Mesenchymal stem cell (in vitro differentiated cells and primary cell): ENCODE measurements at regions not wholly inside any gene's neighbourhood (a gene's known extent, or its start where the extent isn't known, plus 50 kb on each side); places are given as distances from the start of the nearest gene placed in this dataset.

ENCODE experiments used
- DNase-seq: peaks from one replicate; pipeline ENCODE4 v3.0.0-alpha.2; 2013
- H2AFZ ChIP-seq: one replicate; pipeline ENCODE4 v1.6.1; 2013; ENCODE audit warnings: low read depth, mild to moderate bottlenecking, control low read depth, inconsistent platforms, low read length, moderate library complexity
- H2AK5ac ChIP-seq: 2 replicates; pipeline ENCODE4 v1.6.1; 2013; ENCODE audit warnings: low read length, moderate library complexity, mild to moderate bottlenecking, inconsistent platforms; ENCODE audit not compliant: severe bottlenecking
- H2BK120ac ChIP-seq: one replicate; pipeline ENCODE4 v1.6.1; 2013; ENCODE audit warnings: low read depth, mild to moderate bottlenecking, inconsistent platforms, low read length, moderate library complexity
- H2BK12ac ChIP-seq, 2 experiments: one replicate each; pipeline ENCODE4 v1.6.1; 2013; ENCODE audit warnings: inconsistent platforms in 2 of 2, low read length in 2 of 2, mild to moderate bottlenecking in 2 of 2, moderate library complexity in 2 of 2, control low read depth in 1 of 2
- H2BK15ac ChIP-seq: one replicate; pipeline ENCODE4 v1.6.1; 2013; ENCODE audit warnings: mild to moderate bottlenecking, low read depth, inconsistent platforms; ENCODE audit not compliant: poor library complexity, severe bottlenecking
- H2BK5ac ChIP-seq: 2 replicates; pipeline ENCODE4 v1.6.1; 2013; ENCODE audit warnings: low read depth, mild to moderate bottlenecking, low read length, control low read depth, inconsistent platforms; ENCODE audit not compliant: poor library complexity, severe bottlenecking
- H3K14ac ChIP-seq, 2 experiments: one replicate each; pipeline ENCODE4 v1.6.1; 2013; ENCODE audit warnings: inconsistent platforms in 2 of 2, low read length in 2 of 2, control low read depth in 1 of 2, mild to moderate bottlenecking in 1 of 2, moderate library complexity in 1 of 2
- H3K18ac ChIP-seq, 2 experiments: one replicate each; pipeline ENCODE4 v1.6.1; 2013; ENCODE audit warnings: inconsistent platforms in 2 of 2, low read length in 2 of 2, control low read depth in 1 of 2, low read depth in 1 of 2, mild to moderate bottlenecking in 1 of 2
- H3K23ac ChIP-seq, 2 experiments: one replicate each; pipeline ENCODE4 v1.6.1; 2013; ENCODE audit warnings: inconsistent platforms in 2 of 2, low read length in 2 of 2, mild to moderate bottlenecking in 2 of 2, moderate library complexity in 2 of 2, control low read depth in 1 of 2
- H3K27ac ChIP-seq: 2 replicates; pipeline ENCODE4 v1.5.1; 2013; ENCODE audit warnings: mild to moderate bottlenecking, moderate library complexity, low read length, control low read depth, inconsistent platforms; ENCODE audit not compliant: poor library complexity, severe bottlenecking
- H3K27me3 ChIP-seq, 2 experiments: 2 replicates each; pipeline versions ENCODE4 v1.6.1 to v1.7.0; 2013; ENCODE audit warnings: low read length in 2 of 2, mild to moderate bottlenecking in 2 of 2, moderate library complexity in 2 of 2, control low read depth in 1 of 2, inconsistent platforms in 1 of 2; ENCODE audit not compliant: control insufficient read depth in 1 of 2, insufficient read depth in 1 of 2
- H3K36me3 ChIP-seq, 2 experiments: 2 replicates each; pipeline versions ENCODE4 v1.6.1 to v1.7.0; 2013; ENCODE audit warnings: low read length in 2 of 2, control low read depth in 1 of 2, inconsistent platforms in 1 of 2, low read depth in 1 of 2, mild to moderate bottlenecking in 1 of 2; ENCODE audit not compliant: insufficient read depth in 2 of 2, control insufficient read depth in 1 of 2
- H3K4ac ChIP-seq, 2 experiments: one replicate each; pipeline ENCODE4 v1.6.1; 2013; ENCODE audit warnings: inconsistent platforms in 2 of 2, low read length in 2 of 2, mild to moderate bottlenecking in 2 of 2, moderate library complexity in 2 of 2, control low read depth in 1 of 2, low read depth in 1 of 2
- H3K4me1 ChIP-seq: 2 replicates; pipeline ENCODE4 v1.6.1; 2013; ENCODE audit warnings: low read depth, low read length, control low read depth; ENCODE audit not compliant: control insufficient read depth, insufficient read depth
- H3K4me2 ChIP-seq: 2 replicates; pipeline ENCODE4 v1.6.1; 2013; ENCODE audit warnings: low read length, mild to moderate bottlenecking, inconsistent platforms; ENCODE audit not compliant: poor library complexity, severe bottlenecking
- H3K4me3 ChIP-seq, 2 experiments: 2 replicates each; pipeline versions ENCODE4 v1.5.1 to v1.7.0; 2013; ENCODE audit warnings: low read length in 2 of 2, mild to moderate bottlenecking in 2 of 2, control low read depth in 1 of 2, low read depth in 1 of 2; ENCODE audit not compliant: insufficient read depth in 1 of 2
- H3K79me1 ChIP-seq: replicated peaks from 2 replicates; pipeline ENCODE4 v1.6.1; 2013; ENCODE audit warnings: mild to moderate bottlenecking, control low read depth, low read length, inconsistent platforms; ENCODE audit not compliant: poor library complexity, severe bottlenecking
- H3K9ac ChIP-seq: 2 replicates; pipeline ENCODE4 v1.7.0; 2013; ENCODE audit warnings: mild to moderate bottlenecking, low read length, moderate library complexity
- H3K9me3 ChIP-seq: 2 replicates; pipeline ENCODE4 v1.7.0; 2013; ENCODE audit warnings: mild to moderate bottlenecking, low read length; ENCODE audit not compliant: control insufficient read depth
- H4K8ac ChIP-seq: one replicate; pipeline ENCODE4 v1.6.1; 2013; ENCODE audit warnings: inconsistent platforms, mild to moderate bottlenecking, low read length, moderate library complexity
- H4K91ac ChIP-seq: one replicate; pipeline ENCODE4 v1.6.1; 2013; ENCODE audit warnings: mild to moderate bottlenecking, low read length, inconsistent platforms
- WGBS: methylation state at CpG from one replicate; pipeline ENCODE4 v1.1.7; 2013; ENCODE audit warnings: mixed read lengths; 5-methylcytosine and 5-hydroxymethylcytosine counted together

- H3K4me3 ChIP-seq, result no peak overlapping the region
- no peaks in the 10 kb centered on the region for H3K27me3 ChIP-seq
- H2AK5ac ChIP-seq, result no peak overlapping the region
- WGBS, result 88% methylated on average over 3 of the region's 3 CpGs
- no peak overlapping the region for H3K4ac ChIP-seq
- H4K91ac ChIP-seq, result no peak overlapping the region
- no peak overlapping the region for H3K27ac ChIP-seq
- H3K36me3 ChIP-seq, result no peaks in the 10 kb centered on the region
- H3K79me1 ChIP-seq, result no peaks in the 10 kb centered on the region
- H3K18ac ChIP-seq, result no peak overlapping the region
- H2BK15ac ChIP-seq, result no peak overlapping the region
- no peaks in the 10 kb centered on the region for H3K4me1 ChIP-seq
- H4K8ac ChIP-seq, result no peak overlapping the region
- no peak overlapping the region for H2AFZ ChIP-seq
- no peak overlapping the region for H3K14ac ChIP-seq
- no peak overlapping the region for H3K4me2 ChIP-seq
- no peak overlapping the region for H3K9ac ChIP-seq
- no peak overlapping the region for H2BK120ac ChIP-seq
- no peak overlapping the region for H2BK5ac ChIP-seq
- no peak overlapping the region for H2BK12ac ChIP-seq
- no peak overlapping the region for H3K23ac ChIP-seq
- no peak for DNase-seq
- H3K9me3 ChIP-seq, result peaks cover 3% of the 10 kb centered on the region
Observed at GRCh38 chr5:155307229-155307628, 293.7 kb downstream of the KIF4B start.

- H3K9ac ChIP-seq, result no peak overlapping the region
- H3K14ac ChIP-seq, result no peak overlapping the region
- no peaks in the 10 kb centered on the region for H3K27me3 ChIP-seq
- no peak overlapping the region for H3K4ac ChIP-seq
- no peak overlapping the region for H3K4me2 ChIP-seq
- H2BK120ac ChIP-seq, result no peak overlapping the region
- H2AK5ac ChIP-seq, result no peak overlapping the region
- H3K4me1 ChIP-seq, result no peaks in the 10 kb centered on the region
- H2BK15ac ChIP-seq, result no peak overlapping the region
- H3K4me3 ChIP-seq, result no peak overlapping the region
- H3K9me3 ChIP-seq, result peaks cover 3% of the 10 kb centered on the region
- H4K8ac ChIP-seq, result no peak overlapping the region
- no peak overlapping the region for H4K91ac ChIP-seq
- no peaks in the 10 kb centered on the region for H3K79me1 ChIP-seq
- no peak overlapping the region for H2BK12ac ChIP-seq
- no peak for DNase-seq
- no peak overlapping the region for H3K27ac ChIP-seq
- H3K36me3 ChIP-seq, result no peaks in the 10 kb centered on the region
- no peak overlapping the region for H3K23ac ChIP-seq
- H3K18ac ChIP-seq, result no peak overlapping the region
- H2AFZ ChIP-seq, result no peak overlapping the region
- no peak overlapping the region for H2BK5ac ChIP-seq
Observed at GRCh38 chr5:155308289-155308688, 294.7 kb downstream of the KIF4B start.

GRCh38 chr5:155309021-155309746, 295.6 kb downstream of the KIF4B start:
- Histone ChIP-seq H3K23ac (no peak overlapping the region), H4K91ac (no peak overlapping the region)
- WGBS, result no CpG with 5 or more reads among the region's 4 CpGs

GRCh38 chr5:155311721-155312120, 298.2 kb downstream of the KIF4B start:
- no peak overlapping the region for H3K18ac ChIP-seq
- H3K4ac ChIP-seq, result no peak overlapping the region
- no peak overlapping the region for H2AFZ ChIP-seq
- 86% methylated on average over 1 of the region's 1 CpG for WGBS
- no peaks in the 10 kb centered on the region for H3K9me3 ChIP-seq
- H2BK15ac ChIP-seq, result no peak overlapping the region
- no peak overlapping the region for H3K4me3 ChIP-seq
- no peaks in the 10 kb centered on the region for H3K4me1 ChIP-seq
- no peak overlapping the region for H2AK5ac ChIP-seq
- no peak overlapping the region for H3K27ac ChIP-seq
- no peaks in the 10 kb centered on the region for H3K36me3 ChIP-seq
- no peak overlapping the region for H3K4me2 ChIP-seq
- H2BK120ac ChIP-seq, result no peak overlapping the region
- H3K79me1 ChIP-seq, result no peaks in the 10 kb centered on the region
- no peak overlapping the region for H2BK12ac ChIP-seq
- H4K91ac ChIP-seq, result no peak overlapping the region
- no peak overlapping the region for H4K8ac ChIP-seq
- no peak for DNase-seq
- H3K14ac ChIP-seq, result no peak overlapping the region
- H2BK5ac ChIP-seq, result no peak overlapping the region
- H3K9ac ChIP-seq, result no peak overlapping the region
- no peak overlapping the region for H3K23ac ChIP-seq
- H3K27me3 ChIP-seq, result no peaks in the 10 kb centered on the region

More at GRCh38 chr5:155309021-155309746, 295.6 kb downstream of the KIF4B start:
- no peak for DNase-seq
- Histone ChIP-seq H2BK120ac (no peak overlapping the region), H4K8ac (no peak overlapping the region), H2AK5ac (no peak overlapping the region), H3K4ac (no peak overlapping the region), H3K9ac (no peak overlapping the region), H3K14ac (no peak overlapping the region), H3K27ac (no peak overlapping the region), H3K18ac (no peak overlapping the region), H2AFZ (no peak overlapping the region), H2BK5ac (no peak overlapping the region), H3K4me2 (no peak overlapping the region), H3K27me3 (no peaks in the 10 kb centered on the region), H3K36me3 (no peaks in the 10 kb centered on the region), H2BK12ac (no peak overlapping the region), H3K4me3 (no peak overlapping the region), H3K4me1 (no peaks in the 10 kb centered on the region), H3K79me1 (no peaks in the 10 kb centered on the region), H3K9me3 (peaks cover 3% of the 10 kb centered on the region), H2BK15ac (no peak overlapping the region)
